GM10266 (cell line): ENCODE measurements at regions not wholly inside any gene's neighbourhood (a gene's known extent, or its start where the extent isn't known, plus 50 kb on each side); places are given as distances from the start of the nearest gene placed in this dataset.

Experiments used
- DNase-seq: peaks from one replicate; pipeline ENCODE4 v3.0.0; 2012; ENCODE audit errors: extremely low spot score
- CTCF ChIP-seq: IDR thresholded peaks from 2 replicates; pipeline ENCODE4 v1.5.1; 2012; ENCODE audit warnings: mild to moderate bottlenecking, low read depth; ENCODE audit not compliant: control insufficient read depth, insufficient read depth; ENCODE audit errors: missing control alignments

GRCh38 chr4:163878336-163879121 is 384.0 kb downstream of the TMA16 start:
- no peak for DNase-seq
- no peak for TF ChIP-seq CTCF

- TF ChIP-seq CTCF = no peak
- DNase-seq = no peak
Observed at GRCh38 chr4:163892417-163892816, 397.9 kb downstream of the TMA16 start.

- no peak for TF ChIP-seq CTCF
- DNase-seq = no peak
Observed at GRCh38 chr4:163895378-163896005, 401.0 kb downstream of the TMA16 start.

- no peak for TF ChIP-seq CTCF
- DNase-seq = no peak
Observed at GRCh38 chr4:163901319-163901718, 406.8 kb downstream of the TMA16 start.

- no peak for TF ChIP-seq CTCF
Observed at GRCh38 chr4:163902417-163902816, 407.9 kb downstream of the TMA16 start.

GRCh38 chr4:163911891-163912290 is 417.4 kb downstream of the TMA16 start:
- TF ChIP-seq CTCF = no peak
- no peak for DNase-seq

More at GRCh38 chr4:163902417-163902816, 407.9 kb downstream of the TMA16 start:
- no peak for DNase-seq

- TF ChIP-seq CTCF = no peak
- DNase-seq = no peak
Observed at GRCh38 chr4:163913571-163913970, 419.1 kb downstream of the TMA16 start.
